Type B pancreatic cell (in vitro differentiated cells): ENCODE measurements at regions not wholly inside any gene's neighbourhood (a gene's known extent, or its start where the extent isn't known, plus 50 kb on each side); places are given as distances from the start of the nearest gene placed in this dataset.

Experiments
- DNase-seq: peaks from one replicate; pipeline ENCODE4 v3.0.0; 2021; ENCODE audit warnings: mixed read lengths; ENCODE audit not compliant: unreplicated experiment; ENCODE audit errors: extremely low spot score
- H3K27ac Mint-ChIP-seq: 2 replicates; pipeline ENCODE4 v1.8.0; 2021; ENCODE audit warnings: mild to moderate bottlenecking, mixed read lengths
- H3K27me3 Mint-ChIP-seq: 2 replicates; pipeline ENCODE4 v1.8.0; 2021; ENCODE audit warnings: mixed read lengths
- H3K36me3 Mint-ChIP-seq: 2 replicates; pipeline ENCODE4 v1.8.0; 2021; ENCODE audit warnings: mixed read lengths
- H3K4me1 Mint-ChIP-seq: one replicate; pipeline ENCODE4 v1.8.0; 2021; ENCODE audit warnings: mixed read lengths; ENCODE audit not compliant: unreplicated experiment
- H3K4me3 Mint-ChIP-seq: 2 replicates; pipeline ENCODE4 v1.8.0; 2021; ENCODE audit warnings: mild to moderate bottlenecking, mixed read lengths
- H3K9me3 Mint-ChIP-seq: 2 replicates; pipeline ENCODE4 v1.8.0; 2021; ENCODE audit warnings: mixed read lengths
- TF ChIP-seq, protein P1 (sequence below): fragments of 200-600 bp; sonication (generic); conservative IDR thresholded peaks from 2 replicates; pipeline ENCODE4 v1.5.0; 2021; ENCODE audit warnings: antibody characterized with exemption, mild to moderate bottlenecking

- H3K4me1 Mint-ChIP-seq = no peaks in the 10 kb centered on the region
- no peak overlapping the region for H3K4me3 Mint-ChIP-seq
- H3K36me3 Mint-ChIP-seq = no peaks in the 10 kb centered on the region
- no peak overlapping the region for H3K27ac Mint-ChIP-seq
- no peak for DNase-seq
- no peaks in the 10 kb centered on the region for H3K27me3 Mint-ChIP-seq
- H3K9me3 Mint-ChIP-seq = no peaks in the 10 kb centered on the region
- TF ChIP-seq, protein P1, sequence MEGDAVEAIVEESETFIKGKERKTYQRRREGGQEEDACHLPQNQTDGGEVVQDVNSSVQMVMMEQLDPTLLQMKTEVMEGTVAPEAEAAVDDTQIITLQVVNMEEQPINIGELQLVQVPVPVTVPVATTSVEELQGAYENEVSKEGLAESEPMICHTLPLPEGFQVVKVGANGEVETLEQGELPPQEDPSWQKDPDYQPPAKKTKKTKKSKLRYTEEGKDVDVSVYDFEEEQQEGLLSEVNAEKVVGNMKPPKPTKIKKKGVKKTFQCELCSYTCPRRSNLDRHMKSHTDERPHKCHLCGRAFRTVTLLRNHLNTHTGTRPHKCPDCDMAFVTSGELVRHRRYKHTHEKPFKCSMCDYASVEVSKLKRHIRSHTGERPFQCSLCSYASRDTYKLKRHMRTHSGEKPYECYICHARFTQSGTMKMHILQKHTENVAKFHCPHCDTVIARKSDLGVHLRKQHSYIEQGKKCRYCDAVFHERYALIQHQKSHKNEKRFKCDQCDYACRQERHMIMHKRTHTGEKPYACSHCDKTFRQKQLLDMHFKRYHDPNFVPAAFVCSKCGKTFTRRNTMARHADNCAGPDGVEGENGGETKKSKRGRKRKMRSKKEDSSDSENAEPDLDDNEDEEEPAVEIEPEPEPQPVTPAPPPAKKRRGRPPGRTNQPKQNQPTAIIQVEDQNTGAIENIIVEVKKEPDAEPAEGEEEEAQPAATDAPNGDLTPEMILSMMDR = no peak
These were observed 1006.3 kb upstream of the AGA start for GRCh38 chr4:178448372-178449035.

DNA sequence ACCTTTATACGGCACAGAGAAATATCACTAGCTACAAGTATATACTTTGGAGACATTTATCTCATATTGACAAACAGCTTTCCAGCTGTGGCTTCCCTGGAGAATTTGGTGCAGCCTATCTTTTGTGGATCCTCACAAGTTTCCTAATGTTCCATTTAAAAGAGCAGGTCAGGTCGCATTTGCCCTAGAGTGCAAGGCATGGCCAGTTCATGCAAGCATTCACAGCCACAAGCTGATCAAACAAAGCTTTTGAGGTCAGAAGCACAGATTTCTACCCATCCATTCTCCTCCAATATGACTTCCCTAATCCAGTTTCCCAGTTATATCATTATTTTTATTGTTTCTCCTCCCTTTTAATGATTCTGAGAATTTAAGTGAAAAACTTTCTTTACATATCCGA lies 1008.4 kb upstream of the AGA start:
- TF ChIP-seq, protein P1 = no peak
- Mint-ChIP-seq H3K4me3 (no peak overlapping the region), H3K4me1 (no peaks in the 10 kb centered on the region), H3K36me3 (no peaks in the 10 kb centered on the region), H3K27ac (no peak overlapping the region), H3K27me3 (no peaks in the 10 kb centered on the region), H3K9me3 (no peaks in the 10 kb centered on the region)
- no peak for DNase-seq

DNA sequence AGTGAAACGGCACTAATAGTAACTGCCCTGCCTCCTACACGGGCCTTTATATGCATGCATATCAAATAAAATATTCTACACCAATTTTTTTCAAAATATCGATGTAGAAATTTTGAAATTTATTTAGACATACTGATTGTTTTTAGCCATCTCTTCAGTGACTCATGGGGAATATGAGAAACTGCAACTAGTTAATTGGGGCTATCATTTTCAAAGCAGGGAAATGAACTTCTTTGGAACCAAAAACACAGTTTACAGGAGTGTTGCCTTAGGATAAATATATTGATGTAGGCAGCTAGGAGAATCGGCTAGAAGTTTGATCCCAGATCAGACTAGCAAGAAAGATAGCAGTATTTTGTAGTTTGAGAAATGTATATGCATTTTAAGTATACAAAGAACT lies 1010.8 kb upstream of the AGA start:
- Mint-ChIP-seq H3K9me3 (no peaks in the 10 kb centered on the region), H3K27ac (no peak overlapping the region), H3K4me3 (no peak overlapping the region), H3K27me3 (no peaks in the 10 kb centered on the region), H3K4me1 (no peaks in the 10 kb centered on the region), H3K36me3 (no peaks in the 10 kb centered on the region)
- TF ChIP-seq, protein P1 = no peak
- no peak for DNase-seq

- H3K4me1 Mint-ChIP-seq = no peaks in the 10 kb centered on the region
- DNase-seq = no peak
- H3K9me3 Mint-ChIP-seq = peaks cover 3% of the 10 kb centered on the region
- no peaks in the 10 kb centered on the region for H3K36me3 Mint-ChIP-seq
- no peak overlapping the region for H3K27ac Mint-ChIP-seq
- H3K4me3 Mint-ChIP-seq = no peak overlapping the region
- no peaks in the 10 kb centered on the region for H3K27me3 Mint-ChIP-seq
- TF ChIP-seq, protein P1 = no peak
These were observed 1015.0 kb upstream of the AGA start for GRCh38 chr4:178457286-178457685.

DNA sequence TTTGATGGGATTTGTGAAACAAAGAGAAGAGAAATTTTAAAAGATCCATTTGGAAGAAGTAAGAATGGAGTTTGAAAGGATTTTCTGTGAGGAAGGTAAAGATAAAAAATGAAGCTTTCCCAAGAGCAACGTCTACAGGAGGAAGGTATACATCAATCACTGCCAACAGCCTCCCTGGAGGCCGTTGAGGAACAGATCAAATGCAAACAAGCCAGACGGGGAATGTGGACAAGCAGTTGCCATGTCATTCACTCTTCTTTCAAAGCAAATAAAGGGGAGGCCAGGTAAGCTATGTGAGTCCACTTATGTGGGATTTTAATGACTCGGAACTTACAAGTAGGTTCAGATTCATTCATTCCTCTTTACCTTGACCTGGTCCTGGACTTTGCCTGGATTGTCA lies 1020.5 kb upstream of the AGA start:
- H3K36me3 Mint-ChIP-seq = no peaks in the 10 kb centered on the region
- no peak overlapping the region for H3K27ac Mint-ChIP-seq
- no peaks in the 10 kb centered on the region for H3K27me3 Mint-ChIP-seq
- peaks cover 3% of the 10 kb centered on the region for H3K9me3 Mint-ChIP-seq
- no peak for DNase-seq
- TF ChIP-seq, protein P1 = no peak
- peaks cover 3% of the 10 kb centered on the region for H3K4me1 Mint-ChIP-seq
- H3K4me3 Mint-ChIP-seq = no peak overlapping the region

DNA sequence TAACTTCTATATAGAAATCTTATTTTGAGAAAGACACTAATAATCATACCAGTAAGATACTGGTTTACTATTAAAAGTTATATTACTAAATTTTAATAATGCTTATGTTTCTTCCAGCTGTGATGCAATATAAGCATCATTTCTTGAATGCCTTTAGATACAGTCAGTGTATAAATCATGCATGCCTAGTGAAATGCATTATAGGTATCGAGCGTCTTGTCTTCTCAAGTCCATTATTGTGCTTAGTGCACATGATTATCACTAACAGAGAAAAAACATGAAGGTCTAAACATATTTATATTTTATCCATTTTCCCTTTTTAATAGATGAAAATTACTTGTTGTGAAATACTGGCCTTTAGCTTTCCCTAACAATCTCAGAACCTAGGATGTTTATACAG lies 1021.5 kb upstream of the AGA start:
- H3K4me1 Mint-ChIP-seq = peaks cover 8% of the 10 kb centered on the region
- DNase-seq = no peak
- H3K36me3 Mint-ChIP-seq = no peaks in the 10 kb centered on the region
- peaks cover 3% of the 10 kb centered on the region for H3K9me3 Mint-ChIP-seq
- no peak overlapping the region for H3K27ac Mint-ChIP-seq
- H3K27me3 Mint-ChIP-seq = no peaks in the 10 kb centered on the region
- H3K4me3 Mint-ChIP-seq = no peak overlapping the region
- TF ChIP-seq, protein P1 = no peak
